H1 (cell line): ENCODE measurements at regions not wholly inside any gene's neighbourhood (a gene's known extent, or its start where the extent isn't known, plus 50 kb on each side); places are given as distances from the start of the nearest gene placed in this dataset.

ENCODE experiments used
- CTCF ChIA-PET: fragments of 300-600 bp; sonication (Branson Sonifier 250); formaldehyde crosslinking; loops from one replicate; lab custom pipeline; 2021; ENCODE audit not compliant: partially characterized antibody; lab: Charles Lee
- POLR2A ChIA-PET: fragments of 300-600 bp; sonication (Branson Sonifier 250); formaldehyde crosslinking; loops from one replicate; lab custom pipeline; 2021; ENCODE audit warnings: inconsistent platforms; ENCODE audit not compliant: partially characterized antibody; lab: Charles Lee
- DNase-seq, 2 experiments: peaks; one replicate each; pipeline versions ENCODE4 v3.0.0 to v3.0.0-alpha.2; 2010 to 2022; ENCODE audit warnings: low spot score in 2 of 2, low read depth in 1 of 2, mixed read lengths in 1 of 2
- FAIRE-seq: peaks from 2 replicates; lab custom pipeline; 2011; peaks lifted over from hg19 to GRCh38; lab: Jason Lieb, UNC
- H2AFZ ChIP-seq: 2 replicates; pipeline ENCODE4 v1.8.1; 2012; ENCODE audit warnings: low read length, inconsistent platforms
- H2AK5ac ChIP-seq: 2 replicates; pipeline ENCODE4 v1.6.1; 2013; ENCODE audit warnings: low read depth, low read length
- H2BK120ac ChIP-seq: replicated peaks from 2 replicates; pipeline ENCODE3; 2013; ENCODE audit warnings: low read depth, low read length, inconsistent platforms
- H2BK12ac ChIP-seq: 2 replicates; pipeline ENCODE4 v1.6.1; 2013; ENCODE audit warnings: low read depth, low read length
- H2BK15ac ChIP-seq: 2 replicates; pipeline ENCODE4 v1.6.1; 2013; ENCODE audit warnings: low read length
- H2BK20ac ChIP-seq: 2 replicates; pipeline ENCODE4 v1.6.1; 2013; ENCODE audit warnings: low read length
- H2BK5ac ChIP-seq: 2 replicates; pipeline ENCODE4 v1.6.1; 2013; ENCODE audit warnings: low read depth, low read length
- H3K14ac ChIP-seq: 2 replicates; pipeline ENCODE4 v1.6.1; 2013; ENCODE audit warnings: inconsistent platforms; ENCODE audit not compliant: insufficient read length
- H3K18ac ChIP-seq: 2 replicates; pipeline ENCODE4 v1.6.1; 2013; ENCODE audit warnings: low read length; ENCODE audit errors: extremely low read depth
- H3K23ac ChIP-seq: 2 replicates; pipeline ENCODE4 v1.6.1; 2013; ENCODE audit warnings: inconsistent platforms; ENCODE audit not compliant: insufficient read length
- H3K23me2 ChIP-seq: 2 replicates; pipeline ENCODE4 v1.6.1; 2013; ENCODE audit warnings: low read depth, low read length
- H3K27ac ChIP-seq: 2 replicates; pipeline ENCODE4 v1.6.1; 2011; ENCODE audit warnings: low read depth, low read length, inconsistent platforms
- H3K27me3 ChIP-seq, 4 experiments: replicated peaks in 1 of 4; 1 replicate in 1 of 4; 2 replicates in 3 of 4; pipeline versions ENCODE4 v1.6.1 to v1.8.1; 2011 to 2013; ENCODE audit warnings: low read length in 3 of 4, mild to moderate bottlenecking in 3 of 4, inconsistent platforms in 2 of 4, mixed read lengths in 2 of 4, moderate library complexity in 1 of 4; ENCODE audit not compliant: control insufficient read depth in 3 of 4, insufficient read depth in 3 of 4; ENCODE audit errors: extremely low read depth in 1 of 4
- H3K36me3 ChIP-seq, 4 experiments: 2 replicates each; pipeline versions ENCODE4 v1.6.1 to v1.8.1; 2011 to 2013; ENCODE audit warnings: mild to moderate bottlenecking in 4 of 4, low read length in 3 of 4, moderate library complexity in 2 of 4, control low read depth in 1 of 4, inconsistent platforms in 1 of 4; ENCODE audit not compliant: insufficient read depth in 4 of 4, control insufficient read depth in 2 of 4
- H3K4ac ChIP-seq: replicated peaks from 2 replicates; pipeline ENCODE3; 2013; ENCODE audit warnings: low read length, low read depth, mixed read lengths, inconsistent platforms; ENCODE audit not compliant: insufficient read length
- H3K4me1 ChIP-seq, 4 experiments: replicated peaks in 1 of 4; 1 replicate in 1 of 4; 2 replicates in 3 of 4; pipeline versions ENCODE4 v1.6.1 to v1.8.1; 2011 to 2013; ENCODE audit warnings: low read length in 3 of 4, inconsistent platforms in 2 of 4, mixed read lengths in 1 of 4; ENCODE audit not compliant: insufficient read depth in 4 of 4, control insufficient read depth in 3 of 4
- H3K4me2 ChIP-seq, 2 experiments: 2 replicates each; pipeline versions ENCODE4 v1.6.1 to v1.8.1; 2011 to 2013; ENCODE audit warnings: low read depth in 2 of 2, low read length in 2 of 2, control low read depth in 1 of 2, inconsistent platforms in 1 of 2, mild to moderate bottlenecking in 1 of 2; ENCODE audit not compliant: insufficient read depth in 1 of 2
- H3K4me3 ChIP-seq, 4 experiments: fragments of 200-600, 300-600 bp in 1 of 4; sonication (generic), shearing (Covaris generic), sonication (Bioruptor Twin) in 1 of 4; 2 replicates each; pipeline versions ENCODE4 v1.5.1 to v1.8.1; 2011 to 2016; ENCODE audit warnings: low read length in 4 of 4, low read depth in 3 of 4, control low read depth in 2 of 4, inconsistent platforms in 2 of 4, mild to moderate bottlenecking in 2 of 4, mixed read lengths in 1 of 4, moderate library complexity in 1 of 4; ENCODE audit not compliant: insufficient read depth in 2 of 4; ENCODE audit errors: extremely low read depth in 1 of 4
- H3K56ac ChIP-seq: replicated peaks from 2 replicates; pipeline ENCODE3; 2013; ENCODE audit warnings: low read depth, mild to moderate bottlenecking, mixed read lengths, low read length, inconsistent platforms; ENCODE audit not compliant: insufficient read length
- H3K79me1 ChIP-seq: 2 replicates; pipeline ENCODE4 v1.6.1; 2013; ENCODE audit warnings: low read depth, low read length, control low read depth
- H3K79me2 ChIP-seq, 2 experiments: 2 replicates each; pipeline versions ENCODE4 v1.6.1 to v1.8.1; 2012 to 2013; ENCODE audit warnings: low read length in 2 of 2, mild to moderate bottlenecking in 2 of 2, inconsistent platforms in 1 of 2; ENCODE audit not compliant: insufficient read depth in 2 of 2, control insufficient read depth in 1 of 2
- H3K9ac ChIP-seq, 4 experiments: replicated peaks in 1 of 4; 1 replicate in 1 of 4; 2 replicates in 3 of 4; pipeline versions ENCODE4 v1.6.1 to v1.8.1; 2011 to 2013; ENCODE audit warnings: low read depth in 3 of 4, low read length in 3 of 4, control low read depth in 2 of 4, mild to moderate bottlenecking in 2 of 4, moderate library complexity in 2 of 4, inconsistent platforms in 1 of 4; ENCODE audit errors: extremely low read depth in 1 of 4
- H3K9me3 ChIP-seq, 2 experiments: 2 replicates each; pipeline versions ENCODE4 v1.6.1 to v1.8.1; 2012 to 2013; ENCODE audit warnings: mild to moderate bottlenecking in 2 of 2, moderate library complexity in 2 of 2, control low read depth in 1 of 2, inconsistent platforms in 1 of 2, low read depth in 1 of 2, low read length in 1 of 2, mixed read lengths in 1 of 2; ENCODE audit not compliant: insufficient read depth in 2 of 2
- H4K20me1 ChIP-seq, 2 experiments: replicated peaks in 1 of 2; 2 replicates each; pipeline versions ENCODE3 to v1.8.1; 2011 to 2013; ENCODE audit warnings: inconsistent platforms in 2 of 2, low read length in 2 of 2, mild to moderate bottlenecking in 1 of 2; ENCODE audit not compliant: insufficient read depth in 2 of 2, control insufficient read depth in 1 of 2
- H4K5ac ChIP-seq: 2 replicates; pipeline ENCODE4 v1.6.1; 2013; ENCODE audit warnings: low read length, low read depth, mixed read lengths, inconsistent platforms; ENCODE audit not compliant: insufficient read length
- H4K8ac ChIP-seq: 2 replicates; pipeline ENCODE4 v1.8.0; 2013; ENCODE audit warnings: mild to moderate bottlenecking, moderate library complexity, low read length, inconsistent platforms; ENCODE audit not compliant: insufficient read depth; ENCODE audit errors: extremely low read depth
- H4K91ac ChIP-seq: replicated peaks from 2 replicates; pipeline ENCODE3; 2013; ENCODE audit warnings: low read length, mixed read lengths, inconsistent platforms; ENCODE audit not compliant: insufficient read length
- BCL11A ChIP-seq, 2 experiments: IDR thresholded peaks; one replicate each; pipeline ENCODE4 v1.6.1; 2011; ENCODE audit warnings: low read depth in 2 of 2, low read length in 2 of 2, mild to moderate bottlenecking in 2 of 2
- CBX5 ChIP-seq: fragments of 300-800, 300-1000 bp; sonication (generic); IDR thresholded peaks from 2 replicates; pipeline ENCODE4 v1.7.1; 2016; ENCODE audit warnings: antibody characterized with exemption, low read length, low read depth
- CBX8 ChIP-seq: fragments of 300-800, 300-1000 bp; sonication (generic); IDR thresholded peaks from 2 replicates; pipeline ENCODE4 v1.7.1; 2016; ENCODE audit warnings: low read depth, low read length, borderline replicate concordance
- CTBP2 ChIP-seq: IDR thresholded peaks from 2 replicates; pipeline ENCODE4 v1.7.0; 2011; ENCODE audit warnings: borderline replicate concordance, mild to moderate bottlenecking, moderate library complexity, mixed read lengths, low read length; ENCODE audit not compliant: insufficient read depth, insufficient read length
- EGR1 ChIP-seq: IDR thresholded peaks from 2 replicates; pipeline ENCODE4 v1.6.1; 2011; ENCODE audit warnings: low read depth, low read length, borderline replicate concordance
- EP300 ChIP-seq, 2 experiments: IDR thresholded peaks; 1 replicate in 1 of 2; 2 replicates in 1 of 2; pipeline ENCODE4 v1.6.1; 2011 to 2012; ENCODE audit warnings: low read depth in 2 of 2, low read length in 2 of 2, mild to moderate bottlenecking in 2 of 2, borderline replicate concordance in 1 of 2, inconsistent platforms in 1 of 2, moderate library complexity in 1 of 2
- KDM5A ChIP-seq: fragments of 200-600 bp; IDR thresholded peaks from 2 replicates; pipeline ENCODE4 v1.7.1; 2012; ENCODE audit warnings: mild to moderate bottlenecking, low read length, inconsistent platforms, mixed read lengths
- MAFK ChIP-seq: IDR thresholded peaks from 2 replicates; pipeline ENCODE4 v1.6.1; 2012; ENCODE audit warnings: low read depth, mild to moderate bottlenecking, improper control_type of control experiment, low read length
- RFX5 ChIP-seq: IDR thresholded peaks from 2 replicates; pipeline ENCODE4 v1.6.1; 2011; ENCODE audit warnings: low read depth, low read length, improper control_type of control experiment, borderline replicate concordance
- SAP30 ChIP-seq: fragments of 300-600 bp; sonication (generic); IDR thresholded peaks from 2 replicates; pipeline ENCODE4 v1.7.1; 2012; ENCODE audit warnings: low read length, moderate library complexity, mild to moderate bottlenecking, inconsistent platforms; ENCODE audit not compliant: insufficient read depth, insufficient replicate concordance
- SIX5 ChIP-seq: IDR thresholded peaks from 2 replicates; pipeline ENCODE4 v1.6.1; 2011; ENCODE audit warnings: mild to moderate bottlenecking, low read depth, low read length
- TAF1 ChIP-seq: IDR thresholded peaks from 2 replicates; pipeline ENCODE4 v1.6.1; 2011; ENCODE audit warnings: mild to moderate bottlenecking, low read depth, low read length
- TEAD4 ChIP-seq: IDR thresholded peaks from 2 replicates; pipeline ENCODE4 v1.6.1; 2012; ENCODE audit warnings: low read depth, low read length, inconsistent platforms, mixed read lengths
- YY1 ChIP-seq: IDR thresholded peaks from 2 replicates; pipeline ENCODE4 v1.6.1; 2011; ENCODE audit warnings: low read depth, mild to moderate bottlenecking, low read length
- WGBS, 2 experiments: shearing (Covaris generic) in 1 of 2; methylation state at CpG; one replicate each; pipeline versions ENCODE4 v1.1.6 to v1.1.7; 2013 to 2015; ENCODE audit warnings: low lambda C conversion rate in 2 of 2, mixed read lengths in 2 of 2, inconsistent platforms in 1 of 2, low coverage in 1 of 2, missing lambda C conversion rate in 1 of 2; ENCODE audit not compliant: insufficient replicate concordance in 2 of 2, insufficient coverage in 1 of 2, insufficient read length in 1 of 2; ENCODE audit errors: extremely low coverage in 1 of 2, missing lambda C conversion rate in 1 of 2; 5-methylcytosine and 5-hydroxymethylcytosine counted together
- TF ChIP-seq, protein P1 (sequence below): IDR thresholded peaks from 2 replicates; pipeline ENCODE4 v1.6.1; 2012; ENCODE audit warnings: inconsistent platforms

DNA sequence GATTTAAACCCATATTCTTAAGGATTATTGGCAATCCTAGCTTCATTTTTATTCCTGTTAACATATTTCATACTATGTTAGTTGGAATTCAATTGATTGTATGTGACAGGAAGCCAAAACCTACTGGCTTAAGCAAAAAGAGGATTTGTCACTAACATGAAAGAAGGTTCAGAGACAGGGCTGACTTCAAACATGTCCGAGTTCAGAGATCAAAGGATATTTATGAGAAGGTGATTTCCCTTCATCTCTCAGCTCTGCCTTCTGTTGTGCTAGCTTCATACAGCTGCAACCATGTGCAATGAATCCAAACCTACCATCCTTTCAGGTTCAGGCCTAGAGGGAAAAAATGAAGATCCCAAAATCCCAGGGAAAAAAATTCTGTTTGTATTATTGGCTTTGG, 349.7 kb downstream of the ATP23 start:
- no peak overlapping the region for H3K27ac ChIP-seq
- H3K56ac ChIP-seq, result no peak overlapping the region
- no peak overlapping the region for H3K23ac ChIP-seq
- no peak overlapping the region for H2BK12ac ChIP-seq
- no peak overlapping the region for H4K91ac ChIP-seq
- no peak overlapping the region for H4K8ac ChIP-seq
- H3K4me2 ChIP-seq, result no peak overlapping the region
- H3K79me2 ChIP-seq, result no peaks in the 10 kb centered on the region
- no peaks in the 10 kb centered on the region for H3K79me1 ChIP-seq
- no peak overlapping the region; the same call in 1 of the 2 replicates for H2AFZ ChIP-seq
- no peak for FAIRE-seq
- no peak for DNase-seq
- no peaks in the 10 kb centered on the region for H4K20me1 ChIP-seq
- no peak overlapping the region for H2BK120ac ChIP-seq
- H3K36me3 ChIP-seq, result no peaks in the 10 kb centered on the region
- no peaks in the 10 kb centered on the region for H3K27me3 ChIP-seq
- H2BK15ac ChIP-seq, result no peak overlapping the region
- no peaks in the 10 kb centered on the region; a peak in 1 of 7 replicates for H3K4me1 ChIP-seq
- H3K9ac ChIP-seq, result no peak overlapping the region
- no peak overlapping the region for H3K18ac ChIP-seq
- no peak overlapping the region for H2BK5ac ChIP-seq
- ChIA-PET POLR2A (no interaction called here), CTCF (no interaction called here)
- no peak overlapping the region for H2AK5ac ChIP-seq
- H3K14ac ChIP-seq, result no peak overlapping the region
- no peaks in the 10 kb centered on the region for H3K9me3 ChIP-seq
- H3K23me2 ChIP-seq, result no peaks in the 10 kb centered on the region
- no peak overlapping the region for H3K4ac ChIP-seq
- 92% methylated on average over 1 of the region's 1 CpG; no CpG with 5 or more reads in 1 of the 2 experiments for WGBS, 2 experiments
- no peak overlapping the region for H3K4me3 ChIP-seq
- H2BK20ac ChIP-seq, result no peak overlapping the region
- H4K5ac ChIP-seq, result no peak overlapping the region
- TF ChIP-seq SIX5 (no peak), TEAD4 (no peak), BCL11A (IDR thresholded peaks at IDR 0.05; ENCODE audit: low read depth in 2 of 2, low read length in 2 of 2) (no peak), RFX5 (no peak), MAFK (no peak), EP300 (IDR thresholded peaks at IDR 0.05; ENCODE audit: borderline replicate concordance in 1 of 2, low read depth in 2 of 2, low read length in 2 of 2) (no peak), CBX8 (no peak), CTBP2 (no peak), KDM5A (no peak), CBX5 (no peak), TAF1 (no peak), SAP30 (no peak), EGR1 (no peak), YY1 (no peak)
- TF ChIP-seq, protein P1, sequence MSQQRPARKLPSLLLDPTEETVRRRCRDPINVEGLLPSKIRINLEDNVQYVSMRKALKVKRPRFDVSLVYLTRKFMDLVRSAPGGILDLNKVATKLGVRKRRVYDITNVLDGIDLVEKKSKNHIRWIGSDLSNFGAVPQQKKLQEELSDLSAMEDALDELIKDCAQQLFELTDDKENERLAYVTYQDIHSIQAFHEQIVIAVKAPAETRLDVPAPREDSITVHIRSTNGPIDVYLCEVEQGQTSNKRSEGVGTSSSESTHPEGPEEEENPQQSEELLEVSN, result no peak
